ENCODE measurements at regions not wholly inside any gene's neighbourhood (a gene's known extent, or its start where the extent isn't known, plus 50 kb on each side); places are given as distances from the start of the nearest gene placed in this dataset.
"Not testable (repeated sequence)": the region's sequence is repeated elsewhere in the genome, so short reads cannot be mapped to it uniquely, and the experiment has no call there.

DNA sequence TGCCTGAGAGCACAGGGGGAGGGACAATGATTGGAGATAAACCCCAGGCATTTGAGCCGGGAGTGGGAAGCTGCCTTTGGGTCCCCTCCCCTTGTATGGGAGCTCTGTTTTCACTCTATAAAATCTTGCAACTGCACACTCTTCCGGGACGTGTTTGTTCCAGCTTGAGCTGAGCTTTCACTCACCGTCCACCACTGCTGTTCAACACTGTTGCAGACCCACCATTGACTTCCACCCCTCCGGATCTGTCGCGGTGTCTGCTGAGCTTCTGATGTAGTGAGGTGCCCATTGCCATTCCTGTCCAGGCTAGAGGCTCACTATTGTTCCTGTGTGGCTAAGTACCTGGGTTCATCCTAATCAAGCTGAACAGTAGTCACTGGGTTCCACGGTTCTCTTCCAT lies 231.6 kb upstream of the CWC22 start:
- DNase-seq (no peak), ATAC-seq (ENCODE audit: low read depth) (no peak)
- POLR2A ChIA-PET (ENCODE audit: unreplicated experiment): no interaction called here
- no peak overlapping the region for H3K9ac ChIP-seq (ENCODE audit: low read depth, low read length)
- H2BK120ac ChIP-seq (ENCODE audit: low read depth, low read length): no peak overlapping the region
- no peak overlapping the region for H4K8ac ChIP-seq (ENCODE audit: low read depth in 2 of 2, low read length in 2 of 2)
- no peak overlapping the region for H2BK5ac ChIP-seq (ENCODE audit: low read depth, low read length, poor library complexity, severe bottlenecking)
- H2BK15ac ChIP-seq (ENCODE audit: low read depth, low read length): no peak overlapping the region
- H3K27ac ChIP-seq (ENCODE audit: insufficient read depth, low read length): no peak overlapping the region
- H3K36me3 ChIP-seq (ENCODE audit: control insufficient read depth, insufficient read depth, low read length): no peaks in the 10 kb centered on the region
- WGBS, 2 experiments (ENCODE audit: extremely low coverage in 2 of 2, insufficient read length in 1 of 2): 80% methylated on average over 4 of the region's 8 CpGs; no CpG with 5 or more reads in 1 of the 2 experiments
- no peak overlapping the region for H3K23ac ChIP-seq (ENCODE audit: low read depth, low read length)
- H4K20me1 ChIP-seq (ENCODE audit: insufficient read depth, low read length): no peaks in the 10 kb centered on the region
- no peak overlapping the region for H3K18ac ChIP-seq (ENCODE audit: low read depth, low read length)
- H2AK9ac ChIP-seq (replicated peaks; ENCODE audit: low read depth, low read length, poor library complexity): no peak overlapping the region
- H3K27me3 ChIP-seq (ENCODE audit: control insufficient read depth, insufficient read depth, low read length): no peaks in the 10 kb centered on the region
- H4K5ac ChIP-seq (ENCODE audit: low read depth, low read length): no peak overlapping the region
- BruUV-seq (replicated peaks): no TSS peak
- no peak overlapping the region for H3K4me3 ChIP-seq (ENCODE audit: insufficient read depth, low read depth, low read length)
- H3K4ac ChIP-seq (ENCODE audit: low read depth, low read length): no peak overlapping the region
- H3K79me1 ChIP-seq (ENCODE audit: low read depth in 1 of 2, low read length in 2 of 2): no peaks in the 10 kb centered on the region
- in situ Hi-C loops (cut with MboI; ENCODE audit: low sequenced_read_pairs): no loop called here
- H2AFZ ChIP-seq (replicated peaks; ENCODE audit: low read length, poor library complexity): peak overlapping the region; percentile 51
- no peak overlapping the region for H4K91ac ChIP-seq (ENCODE audit: insufficient read depth, low read depth, low read length)
- dilution Hi-C loops (cut with HindIII; ENCODE audit: low sequenced_read_pairs, unreplicated experiment): no loop called here
- no peaks in the 10 kb centered on the region for H3K4me1 ChIP-seq (ENCODE audit: control insufficient read depth, insufficient read depth, low read length)
- no peak overlapping the region for H3K56ac ChIP-seq (ENCODE audit: extremely low read depth, insufficient read depth, low read length)
- H3K14ac ChIP-seq (replicated peaks; ENCODE audit: low read depth, low read length): no peak overlapping the region
- no peak overlapping the region for H3K4me2 ChIP-seq (ENCODE audit: low read depth, low read length)
- H3K9me3 ChIP-seq (ENCODE audit: control insufficient read depth, insufficient read depth, low read length): no peaks in the 10 kb centered on the region
- no peaks in the 10 kb centered on the region for H3K9me1 ChIP-seq (ENCODE audit: insufficient read depth, low read length)
- no peak overlapping the region for H2BK20ac ChIP-seq (ENCODE audit: low read depth, low read length)
- CTCF ChIA-PET: no interaction called here
- intact Hi-C loops (cut with micrococcal nuclease): no loop called here
- no peak overlapping the region for H2AK5ac ChIP-seq (ENCODE audit: low read depth, low read length)
- TF ChIP-seq SMC3 (IDR thresholded peaks at IDR 0.05; ENCODE audit: low read depth, low read length) (no peak), NFE2L2 (IDR thresholded peaks at IDR 0.05; ENCODE audit: low read depth, low read length) (no peak), RAD21 (IDR thresholded peaks at IDR 0.05; ENCODE audit: low read length) (no peak), CHD1 (IDR thresholded peaks at IDR 0.05; ENCODE audit: low read depth, low read length) (no peak), RCOR1 (IDR thresholded peaks at IDR 0.05; ENCODE audit: insufficient replicate concordance, low read length) (no peak), FOS (IDR thresholded peaks at IDR 0.05; ENCODE audit: low read depth, low read length) (no peak)
- TF ChIP-seq, protein P1, sequence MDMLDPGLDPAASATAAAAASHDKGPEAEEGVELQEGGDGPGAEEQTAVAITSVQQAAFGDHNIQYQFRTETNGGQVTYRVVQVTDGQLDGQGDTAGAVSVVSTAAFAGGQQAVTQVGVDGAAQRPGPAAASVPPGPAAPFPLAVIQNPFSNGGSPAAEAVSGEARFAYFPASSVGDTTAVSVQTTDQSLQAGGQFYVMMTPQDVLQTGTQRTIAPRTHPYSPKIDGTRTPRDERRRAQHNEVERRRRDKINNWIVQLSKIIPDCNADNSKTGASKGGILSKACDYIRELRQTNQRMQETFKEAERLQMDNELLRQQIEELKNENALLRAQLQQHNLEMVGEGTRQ (IDR thresholded peaks at IDR 0.05; ENCODE audit: low read depth, low read length): no peak

GRCh38 chr2:180236061-180236460 lies 229.0 kb upstream of the CWC22 start:
- H3K18ac ChIP-seq (ENCODE audit: low read depth, low read length); POLR2A ChIA-PET (ENCODE audit: unreplicated experiment); H3K56ac ChIP-seq (ENCODE audit: extremely low read depth, insufficient read depth, low read length); H2AK9ac ChIP-seq (replicated peaks; ENCODE audit: low read depth, low read length, poor library complexity); H3K14ac ChIP-seq (replicated peaks; ENCODE audit: low read depth, low read length); H3K4me2 ChIP-seq (ENCODE audit: low read depth, low read length); intact Hi-C loops (cut with micrococcal nuclease); ATAC-seq (ENCODE audit: low read depth); H2BK120ac ChIP-seq (ENCODE audit: low read depth, low read length); H2AK5ac ChIP-seq (ENCODE audit: low read depth, low read length); H3K27me3 ChIP-seq (ENCODE audit: control insufficient read depth, insufficient read depth, low read length); in situ Hi-C loops (cut with MboI; ENCODE audit: low sequenced_read_pairs); H4K20me1 ChIP-seq (ENCODE audit: insufficient read depth, low read length); CTCF ChIA-PET; H2BK5ac ChIP-seq (ENCODE audit: low read depth, low read length, poor library complexity, severe bottlenecking); H3K4me1 ChIP-seq (ENCODE audit: control insufficient read depth, insufficient read depth, low read length); H2BK20ac ChIP-seq (ENCODE audit: low read depth, low read length); H4K91ac ChIP-seq (ENCODE audit: insufficient read depth, low read depth, low read length); H3K9ac ChIP-seq (ENCODE audit: low read depth, low read length); H2AFZ ChIP-seq (replicated peaks; ENCODE audit: low read length, poor library complexity); dilution Hi-C loops (cut with HindIII; ENCODE audit: low sequenced_read_pairs, unreplicated experiment); DNase-seq; H3K27ac ChIP-seq (ENCODE audit: insufficient read depth, low read length); H3K9me1 ChIP-seq (ENCODE audit: insufficient read depth, low read length); H3K79me1 ChIP-seq (ENCODE audit: low read depth in 1 of 2, low read length in 2 of 2); H3K36me3 ChIP-seq (ENCODE audit: control insufficient read depth, insufficient read depth, low read length); BruUV-seq (replicated peaks); H2BK15ac ChIP-seq (ENCODE audit: low read depth, low read length); H3K4me3 ChIP-seq (ENCODE audit: insufficient read depth, low read depth, low read length); H3K23ac ChIP-seq (ENCODE audit: low read depth, low read length); H4K8ac ChIP-seq (ENCODE audit: low read depth in 2 of 2, low read length in 2 of 2); H4K5ac ChIP-seq (ENCODE audit: low read depth, low read length); H3K4ac ChIP-seq (ENCODE audit: low read depth, low read length); H3K9me3 ChIP-seq (ENCODE audit: control insufficient read depth, insufficient read depth, low read length): not testable (repeated sequence)
- 100% methylated on average over 1 of the region's 3 CpGs; no CpG with 5 or more reads in 1 of the 2 experiments for WGBS, 2 experiments (ENCODE audit: extremely low coverage in 2 of 2, insufficient read length in 1 of 2)
